ENCODE measurements at regions not wholly inside any gene's neighbourhood (a gene's known extent, or its start where the extent isn't known, plus 50 kb on each side); places are given as distances from the start of the nearest gene placed in this dataset.
"Not testable (repeated sequence)": the region's sequence is repeated elsewhere in the genome, so short reads cannot be mapped to it uniquely, and the experiment has no call there.

- DNase-seq (ENCODE audit: low spot score) = no peak
Observed at GRCh38 chr7:126001349-126001748, 1071.7 kb upstream of the POT1 start.

GRCh38 chr7:125984795-125985194 lies 1055.2 kb upstream of the POT1 start:
- no peak for DNase-seq (ENCODE audit: low spot score)

GRCh38 chr7:125971656-125972055 lies 1042.0 kb upstream of the POT1 start:
- no peak for DNase-seq (ENCODE audit: low spot score)

- DNase-seq (ENCODE audit: low spot score) = no peak
Observed at GRCh38 chr7:125966278-125967048, 1036.8 kb upstream of the POT1 start.

GRCh38 chr7:125934955-125935354 lies 1005.3 kb upstream of the POT1 start:
- no peak for DNase-seq (ENCODE audit: low spot score)

GRCh38 chr7:125934539-125934938 lies 1004.9 kb upstream of the POT1 start:
- DNase-seq (ENCODE audit: low spot score) = peak; percentile 31

- DNase-seq (ENCODE audit: low spot score) = no peak
Observed at GRCh38 chr7:125930848-125931247, 1001.2 kb upstream of the POT1 start.

GRCh38 chr7:125927556-125927955 lies 997.9 kb upstream of the POT1 start:
- no peak for DNase-seq (ENCODE audit: low spot score)

GRCh38 chr7:125926621-125927020 lies 997.0 kb upstream of the POT1 start:
- peak; percentile 4 for DNase-seq (ENCODE audit: low spot score)

- DNase-seq (ENCODE audit: low spot score) = no peak
Observed at GRCh38 chr7:125924037-125924436, 994.4 kb upstream of the POT1 start.

GRCh38 chr7:125915381-125915948 lies 985.8 kb upstream of the POT1 start:
- DNase-seq (ENCODE audit: low spot score) = not testable (repeated sequence)

- DNase-seq (ENCODE audit: low spot score) = no peak
Observed at GRCh38 chr7:125908711-125909110, 979.1 kb upstream of the POT1 start.

GRCh38 chr7:125899577-125899976 lies 970.0 kb upstream of the POT1 start:
- no peak for DNase-seq (ENCODE audit: low spot score)

GRCh38 chr7:125892434-125892833 lies 962.8 kb upstream of the POT1 start:
- no peak for DNase-seq (ENCODE audit: low spot score)

- no peak for DNase-seq (ENCODE audit: low spot score)
Observed at GRCh38 chr7:125878988-125879387, 949.4 kb upstream of the POT1 start.

GRCh38 chr7:125878235-125878956 lies 948.8 kb upstream of the POT1 start:
- no peak for DNase-seq (ENCODE audit: low spot score)

- no peak for DNase-seq (ENCODE audit: low spot score)
Observed at GRCh38 chr7:125877246-125877645, 947.6 kb upstream of the POT1 start.

GRCh38 chr7:125876431-125876830 lies 946.8 kb upstream of the POT1 start:
- no peak for DNase-seq (ENCODE audit: low spot score)

GRCh38 chr7:125871431-125871830 lies 941.8 kb upstream of the POT1 start:
- no peak for DNase-seq (ENCODE audit: low spot score)

GRCh38 chr7:125857606-125858005 lies 928.0 kb upstream of the POT1 start:
- DNase-seq (ENCODE audit: low spot score) = no peak

- DNase-seq (ENCODE audit: low spot score) = no peak
Observed at GRCh38 chr7:125848157-125848556, 918.5 kb upstream of the POT1 start.

- DNase-seq (ENCODE audit: low spot score) = no peak
Observed at GRCh38 chr7:125847692-125848091, 918.1 kb upstream of the POT1 start.

- DNase-seq (ENCODE audit: low spot score) = no peak
Observed at GRCh38 chr7:125847055-125847454, 917.4 kb upstream of the POT1 start.

All from kidney tubule cell (primary cell).